ENCODE measurements at regions not wholly inside any gene's neighbourhood (a gene's known extent, or its start where the extent isn't known, plus 50 kb on each side); places are given as distances from the start of the nearest gene placed in this dataset.

DNA sequence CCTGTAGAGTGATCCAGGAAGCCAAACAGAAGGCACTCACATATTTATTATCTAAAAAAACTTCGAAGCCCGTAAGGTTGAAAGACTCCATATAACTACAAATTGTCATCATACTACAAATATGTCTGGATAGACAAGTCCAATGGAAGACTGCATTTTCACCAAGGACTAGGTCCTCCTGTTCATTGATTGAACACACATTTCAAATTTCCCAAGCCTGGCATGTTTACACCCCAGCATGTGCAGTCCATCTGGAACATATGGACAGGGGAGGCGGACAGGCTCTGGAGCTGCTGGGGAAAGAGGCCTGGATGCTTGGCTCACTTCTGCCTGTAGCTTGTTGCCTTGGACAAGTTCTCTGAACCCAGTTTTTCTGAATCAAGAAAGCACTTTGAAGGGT is 378.7 kb downstream of the ENC1 start:
- intact Hi-C loops (cut with DNase I) = no loop called here
- ATAC-seq (no peak), DNase-seq (ENCODE audit: low spot score) (no peak)

DNA sequence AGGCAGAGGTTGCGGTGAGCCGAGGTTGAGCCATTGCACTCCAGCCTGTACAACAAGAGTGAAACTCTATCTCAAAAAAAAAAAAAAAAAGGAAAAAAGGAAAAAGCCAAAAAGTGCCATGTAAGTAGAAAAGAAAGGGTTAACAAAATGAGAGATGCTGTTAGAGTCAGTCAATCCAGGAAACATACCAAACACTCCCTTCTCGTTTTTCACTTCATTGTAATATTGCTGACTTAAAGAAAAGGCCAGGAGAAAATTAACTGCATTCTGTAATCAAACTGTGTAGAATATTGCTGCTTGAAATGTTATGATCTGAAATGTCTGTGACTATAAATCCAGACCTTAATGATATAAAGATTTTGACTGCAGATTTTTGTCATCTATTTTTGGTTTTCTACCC is 379.1 kb downstream of the ENC1 start:
- intact Hi-C loops (cut with DNase I) = no loop called here
- ATAC-seq = no peak
- DNase-seq (ENCODE audit: low spot score) = no peak

GRCh38 chr5:74259572-74259971 is 381.0 kb downstream of the ENC1 start:
- no peak for ATAC-seq
- intact Hi-C loops (cut with DNase I) = no loop called here
- DNase-seq (ENCODE audit: low spot score) = no peak

- intact Hi-C loops (cut with DNase I) = no loop called here
- no peak for DNase-seq (ENCODE audit: low spot score)
- no peak for ATAC-seq
These were observed 382.2 kb downstream of the ENC1 start for GRCh38 chr5:74258314-74258665.

DNA sequence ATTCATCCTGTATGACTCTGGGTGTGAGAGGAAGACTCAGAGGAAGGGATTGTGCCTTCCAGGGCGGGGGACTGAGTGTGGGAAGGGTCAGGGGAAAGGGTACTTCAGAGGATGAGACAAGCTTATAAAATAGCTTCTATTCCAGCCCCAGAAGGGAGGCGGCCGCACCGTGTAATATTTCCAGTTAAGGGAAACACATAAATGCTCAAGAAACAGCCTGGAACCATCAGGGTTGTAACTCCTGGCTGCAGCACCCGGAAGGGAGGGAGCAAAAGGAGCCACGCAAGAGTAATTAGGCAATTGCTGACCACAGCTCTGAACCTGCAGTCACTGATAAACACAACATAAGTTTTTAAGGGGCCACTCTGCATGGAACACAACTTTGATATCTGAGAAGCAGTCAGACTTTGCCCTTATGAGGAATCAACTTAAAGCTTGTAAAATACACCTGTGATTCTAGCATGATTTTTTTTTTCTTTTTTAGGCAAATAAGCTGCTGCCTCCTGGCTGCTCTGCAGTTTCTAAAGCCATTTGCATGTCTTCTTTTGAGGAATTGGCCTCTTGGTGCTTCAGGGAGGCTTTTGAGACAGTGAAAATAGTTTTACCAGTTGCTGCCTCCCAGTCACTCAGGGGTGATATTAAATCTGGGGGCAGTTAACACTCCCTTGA is 382.7 kb downstream of the ENC1 start:
- ATAC-seq (peak; percentile 95), DNase-seq (ENCODE audit: low spot score) (peak; percentile 72)
- intact Hi-C loops (cut with DNase I) = no loop called here

- intact Hi-C loops (cut with DNase I) = no loop called here
- DNase-seq (ENCODE audit: low spot score) (no peak), ATAC-seq (peak; percentile 57)
These were observed 383.4 kb downstream of the ENC1 start for GRCh38 chr5:74257060-74257527.

GRCh38 chr5:74255692-74256392 is 384.7 kb downstream of the ENC1 start:
- intact Hi-C loops (cut with DNase I) = no loop called here
- DNase-seq (ENCODE audit: low spot score) = no peak
- ATAC-seq = no peak

GRCh38 chr5:74254257-74254656 is 386.3 kb downstream of the ENC1 start:
- intact Hi-C loops (cut with DNase I) = no loop called here
- DNase-seq (ENCODE audit: low spot score) (no peak), ATAC-seq (no peak)

DNA sequence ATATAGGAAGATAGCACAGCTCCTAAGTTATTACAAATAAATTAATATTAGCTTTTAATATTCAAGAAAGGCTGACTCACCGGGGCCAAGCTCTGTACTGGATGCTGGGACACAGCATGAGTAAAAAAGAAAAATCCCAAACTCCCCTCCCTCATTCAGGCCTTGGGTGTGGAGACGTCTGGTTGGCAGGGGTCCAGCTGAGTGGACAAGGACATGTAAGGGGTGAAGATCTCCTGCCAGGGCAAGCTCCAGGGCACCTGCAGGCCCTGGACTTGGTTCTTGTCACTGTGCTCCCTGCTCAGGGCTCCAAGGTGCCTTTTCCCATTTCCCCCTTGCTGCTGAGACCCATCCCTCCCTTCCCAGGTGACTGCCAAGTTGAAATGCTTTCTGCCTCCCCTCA is 388.5 kb downstream of the ENC1 start:
- intact Hi-C loops (cut with DNase I) = no loop called here
- no peak for DNase-seq (ENCODE audit: low spot score)
- no peak for ATAC-seq

DNA sequence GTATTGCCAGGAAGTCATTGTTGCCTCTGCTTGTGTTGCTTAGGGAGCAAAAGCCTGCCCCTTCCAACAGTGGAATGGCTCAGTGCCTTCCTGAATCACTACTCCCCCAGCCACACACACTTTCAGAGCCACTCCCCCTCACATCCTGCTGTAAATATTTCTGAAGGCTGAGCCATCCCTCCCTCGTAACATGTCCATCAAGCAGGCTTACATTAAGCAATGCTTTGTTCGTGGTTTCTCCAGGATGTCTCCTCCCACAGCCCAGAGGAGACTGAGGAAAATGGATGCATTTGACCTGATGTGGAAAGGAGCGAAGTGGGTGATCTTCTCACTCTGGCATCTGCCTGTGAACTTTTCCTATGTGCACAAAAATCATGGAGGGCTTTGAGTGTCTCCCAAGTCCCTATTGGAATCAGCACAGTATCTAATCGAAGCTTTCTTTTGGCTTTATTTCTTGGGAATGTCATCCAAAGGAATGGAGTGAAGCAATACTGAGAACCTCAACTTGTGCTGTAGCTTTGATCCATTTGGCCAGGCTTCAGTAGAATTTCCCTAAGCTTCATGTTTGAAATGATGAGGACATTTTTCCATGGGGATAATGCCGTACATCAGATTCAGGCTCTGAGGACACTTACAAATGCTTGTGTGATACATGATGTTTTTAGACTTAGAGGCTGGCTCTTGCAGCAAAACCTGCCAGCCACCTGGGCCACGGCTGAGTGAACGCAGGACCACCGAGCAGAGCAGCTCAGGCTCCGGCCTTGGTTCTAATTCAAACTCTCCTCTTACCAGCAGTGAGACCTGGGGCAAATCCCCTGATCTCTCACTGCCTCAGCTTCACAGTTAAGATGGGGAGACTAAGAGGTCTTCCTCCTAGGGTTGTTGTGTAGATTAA is 389.1 kb downstream of the ENC1 start:
- ATAC-seq (peak; percentile 88), DNase-seq (ENCODE audit: low spot score) (no peak)
- intact Hi-C loops (cut with DNase I) = no loop called here

GRCh38 chr5:74250304-74251102 is 390.0 kb downstream of the ENC1 start:
- peak; percentile 25 for ATAC-seq
- intact Hi-C loops (cut with DNase I) = no loop called here
- DNase-seq (ENCODE audit: low spot score) = no peak

DNA sequence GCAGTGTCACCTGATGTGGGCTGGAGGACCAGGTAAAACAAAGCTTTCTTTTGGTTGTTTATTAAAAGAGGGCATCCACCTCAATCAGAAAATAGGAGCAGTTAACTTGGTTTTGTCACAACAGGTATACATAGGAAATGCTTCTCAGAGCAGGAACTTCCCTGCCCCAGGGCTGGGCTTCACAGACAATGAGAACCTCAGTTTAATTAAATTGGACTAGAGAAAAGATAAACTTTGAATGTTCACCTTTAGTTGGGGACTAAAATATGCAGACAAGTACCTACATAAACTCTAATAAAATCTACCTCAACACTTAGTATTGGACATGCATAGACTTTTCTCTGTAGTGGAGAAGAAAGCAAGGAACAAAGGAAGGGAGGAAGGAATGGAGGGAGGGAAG is 392.0 kb downstream of the ENC1 start:
- intact Hi-C loops (cut with DNase I) = no loop called here
- DNase-seq (ENCODE audit: low spot score) = no peak

GRCh38 chr5:74244406-74244805 is 396.1 kb downstream of the ENC1 start:
- intact Hi-C loops (cut with DNase I) = no loop called here
- no peak for ATAC-seq
- DNase-seq (ENCODE audit: low spot score) = no peak

More for the DNA sequence above, 392.0 kb downstream of the ENC1 start:
- no peak for ATAC-seq

- ATAC-seq (no peak), DNase-seq (ENCODE audit: low spot score) (no peak)
- intact Hi-C loops (cut with DNase I) = no loop called here
These were observed 396.9 kb downstream of the ENC1 start for GRCh38 chr5:74243634-74244033.

- intact Hi-C loops (cut with DNase I) = no loop called here
- ATAC-seq = no peak
- DNase-seq (ENCODE audit: low spot score) = no peak
These were observed 398.0 kb downstream of the ENC1 start for GRCh38 chr5:74242516-74242915.

- intact Hi-C loops (cut with DNase I) = no loop called here
- DNase-seq (ENCODE audit: low spot score) = no peak
- no peak for ATAC-seq
These were observed 398.8 kb downstream of the ENC1 start for GRCh38 chr5:74241751-74242140.

- intact Hi-C loops (cut with DNase I) = no loop called here
- peak; percentile 34 for ATAC-seq
- no peak for DNase-seq (ENCODE audit: low spot score)
These were observed 399.5 kb downstream of the ENC1 start for GRCh38 chr5:74240783-74241750.

- ATAC-seq (no peak), DNase-seq (ENCODE audit: low spot score) (no peak)
- intact Hi-C loops (cut with DNase I) = no loop called here
These were observed 401.3 kb downstream of the ENC1 start for GRCh38 chr5:74239261-74239660.

Data from sciatic nerve (tissue), 2 donors.